ENCODE measurements at regions not wholly inside any gene's neighbourhood (a gene's known extent, or its start where the extent isn't known, plus 50 kb on each side); places are given as distances from the start of the nearest gene placed in this dataset.
"Not testable (repeated sequence)": the region's sequence is repeated elsewhere in the genome, so short reads cannot be mapped to it uniquely, and the experiment has no call there.

DNA sequence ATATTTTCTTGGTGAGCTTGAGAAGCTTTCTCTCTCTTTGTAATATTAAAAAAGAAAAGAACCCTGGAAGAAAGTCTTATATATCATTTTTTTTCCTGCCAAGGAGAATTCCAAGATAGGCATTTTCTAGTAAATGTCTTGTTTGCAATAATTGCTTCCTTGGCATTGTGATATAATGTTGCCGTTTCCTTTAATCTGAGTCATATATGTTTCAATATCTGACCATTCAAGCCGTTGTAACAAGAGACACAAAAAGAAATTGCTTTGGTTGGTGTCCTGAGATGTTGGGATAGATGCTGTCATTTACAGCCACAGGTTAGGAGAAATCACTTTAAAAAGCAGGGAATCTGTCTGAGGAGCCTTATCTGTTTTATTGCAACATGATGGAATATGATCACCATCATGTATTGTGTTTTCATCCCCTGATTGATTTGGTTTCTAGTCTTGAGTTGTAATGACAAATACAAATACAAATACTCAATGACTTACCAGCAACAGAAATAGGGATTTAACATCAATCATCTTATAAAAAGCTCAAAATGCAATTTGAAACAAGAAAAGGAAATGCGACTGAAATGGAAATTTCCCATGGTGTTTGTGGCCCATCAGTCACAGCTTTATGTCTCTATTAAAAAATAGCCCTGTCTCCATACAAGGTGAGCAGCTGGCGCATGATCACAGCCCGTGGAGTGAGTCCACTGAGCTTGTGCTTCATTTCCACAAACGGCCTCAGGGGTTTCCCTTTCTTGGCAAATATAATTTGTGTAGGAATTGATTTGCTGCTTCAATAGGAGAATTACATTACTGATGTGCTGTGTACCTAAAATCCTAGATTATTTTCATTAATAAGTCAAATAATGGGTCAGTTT is 250.1 kb upstream of the TRPC7 start:
- no peak for DNase-seq

DNA sequence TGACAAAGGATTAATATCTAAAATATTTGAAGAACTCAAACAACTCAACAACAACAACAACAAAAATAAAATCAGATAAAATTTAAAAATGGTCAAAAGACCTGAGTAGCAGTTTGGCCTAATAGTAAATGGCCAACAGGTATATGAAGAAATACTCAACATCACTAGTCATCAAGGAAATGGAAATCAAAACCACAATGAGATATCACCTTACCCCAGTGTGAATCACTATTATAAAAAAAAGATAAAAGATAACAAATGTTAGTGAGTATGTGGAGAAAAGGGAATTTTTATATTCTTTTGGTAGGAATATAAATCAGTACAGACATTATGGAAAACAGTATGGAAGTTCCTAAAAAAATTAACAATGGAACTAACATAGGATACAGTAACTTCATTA is 247.9 kb upstream of the TRPC7 start:
- DNase-seq: no peak

DNA sequence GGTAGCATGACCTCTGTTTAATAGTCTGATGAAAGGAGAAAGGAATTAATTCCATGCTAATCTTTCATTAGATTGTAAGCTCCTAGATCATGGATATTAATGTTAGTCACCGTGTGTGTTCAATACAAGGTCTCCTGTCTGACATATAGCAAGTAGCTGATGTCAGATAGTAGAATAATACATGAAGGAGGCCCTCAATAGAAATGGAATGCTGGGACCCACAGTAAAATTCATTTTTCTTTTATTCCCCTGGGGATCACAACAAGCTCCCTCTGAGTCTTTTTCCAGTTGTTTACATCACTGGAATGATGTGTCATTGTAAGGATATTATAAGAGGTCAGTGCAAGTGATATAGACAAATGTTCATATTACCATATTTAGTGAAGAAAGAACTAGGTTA is 240.3 kb upstream of the TRPC7 start:
- DNase-seq: no peak

DNA sequence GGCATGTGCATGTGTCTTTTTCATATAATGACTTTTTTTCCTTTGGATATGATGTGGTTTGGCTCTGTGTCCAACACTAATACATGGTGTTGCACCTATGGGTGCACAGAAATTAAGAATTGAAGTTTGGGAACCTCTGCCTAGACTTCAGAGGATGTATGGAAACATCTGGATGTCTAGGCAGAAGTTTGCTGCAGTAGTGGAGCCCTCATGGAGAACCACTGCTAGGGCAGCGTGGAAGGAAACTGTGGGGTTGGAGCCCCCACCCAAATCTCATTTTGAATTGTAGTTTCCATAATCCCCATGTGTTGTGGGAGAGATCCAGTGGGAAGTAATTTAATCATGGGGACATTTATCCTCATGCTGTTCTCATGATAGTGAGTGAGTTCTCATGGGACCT is 235.0 kb upstream of the TRPC7 start:
- no peak for DNase-seq

DNA sequence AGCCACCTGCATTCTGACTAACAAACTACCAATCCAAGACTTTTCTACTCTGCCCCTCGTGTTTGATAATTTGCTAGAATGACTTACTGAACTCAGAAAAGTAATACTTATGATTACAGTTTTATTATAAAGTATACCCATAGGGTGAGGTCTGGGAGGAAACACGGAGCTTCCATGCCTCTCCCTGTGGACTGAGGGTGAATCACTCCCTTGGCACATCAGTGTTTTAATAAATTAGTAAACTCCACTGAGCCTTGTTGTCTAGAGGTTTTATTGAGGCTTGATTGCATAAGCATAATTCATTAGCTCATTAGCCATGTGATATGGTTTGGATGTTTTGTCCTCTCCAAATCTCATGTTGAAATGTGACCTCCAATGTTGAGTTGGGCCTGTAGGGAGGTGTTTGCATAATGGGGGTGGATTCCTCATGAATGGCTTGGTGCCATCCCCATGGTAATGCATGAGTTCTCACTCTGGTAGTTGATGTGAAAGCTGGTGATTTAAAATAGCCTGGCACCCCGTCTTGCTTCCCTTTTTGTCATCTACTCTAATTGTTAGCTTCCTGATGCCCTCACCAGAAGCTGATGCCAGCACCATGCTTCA is 233.6 kb upstream of the TRPC7 start:
- no peak for DNase-seq

DNA sequence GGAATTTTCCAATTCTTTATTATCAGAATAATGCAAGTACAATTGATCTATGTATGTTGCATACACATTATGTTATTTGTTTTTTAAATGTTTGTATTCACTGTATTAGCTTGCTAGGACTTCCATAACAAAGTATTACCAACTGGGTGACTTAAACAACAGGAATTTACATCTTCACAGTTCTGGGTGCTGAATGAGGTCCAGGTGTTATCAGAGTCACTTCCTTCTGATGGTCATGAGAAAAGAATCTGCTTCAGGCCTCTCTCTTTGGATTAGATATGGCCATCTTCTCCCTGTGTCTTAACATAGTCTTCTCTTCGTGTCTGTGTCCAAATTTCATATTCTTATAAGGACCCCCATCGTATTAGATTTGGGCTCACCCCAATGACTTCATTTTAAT is 229.1 kb upstream of the TRPC7 start:
- no peak for DNase-seq

DNA sequence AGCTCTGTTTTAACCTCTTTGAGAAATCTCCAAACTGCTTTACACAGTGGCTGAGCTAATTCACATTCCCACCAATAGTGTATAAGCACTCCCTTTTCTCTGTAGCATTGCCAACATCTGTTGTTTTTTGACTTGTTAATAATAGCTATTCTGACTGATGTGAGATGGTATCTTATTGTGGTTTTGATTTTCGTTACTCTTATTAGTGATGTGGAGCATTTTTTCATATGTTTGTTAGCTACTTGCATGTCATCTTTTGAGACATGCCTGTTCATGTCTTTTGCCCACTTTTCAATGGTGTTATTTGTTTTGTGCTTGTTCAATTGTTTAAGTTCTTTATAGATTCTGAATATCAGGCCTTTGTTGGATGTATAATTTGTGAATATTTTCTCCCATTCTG is 225.2 kb upstream of the TRPC7 start:
- DNase-seq: no peak

DNA sequence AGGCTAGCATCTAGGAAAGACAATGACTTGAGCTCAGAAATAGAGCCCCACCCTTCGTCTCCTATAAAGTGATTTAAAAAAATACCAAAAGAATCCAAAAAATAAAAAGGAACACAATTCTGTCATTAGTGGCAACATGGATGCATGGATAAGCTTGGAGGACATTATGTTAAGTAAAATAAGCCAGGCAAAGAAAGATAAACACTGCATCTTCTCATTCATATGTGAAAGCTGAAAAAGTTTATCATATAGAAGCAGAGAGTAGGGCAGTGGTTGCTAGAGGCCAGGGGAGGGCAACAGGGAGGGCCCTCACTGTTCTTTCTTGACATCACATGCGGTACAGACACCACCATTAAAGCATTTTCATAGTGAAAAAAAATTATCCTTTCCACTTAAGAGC is 220.9 kb upstream of the TRPC7 start:
- no peak for DNase-seq

DNA sequence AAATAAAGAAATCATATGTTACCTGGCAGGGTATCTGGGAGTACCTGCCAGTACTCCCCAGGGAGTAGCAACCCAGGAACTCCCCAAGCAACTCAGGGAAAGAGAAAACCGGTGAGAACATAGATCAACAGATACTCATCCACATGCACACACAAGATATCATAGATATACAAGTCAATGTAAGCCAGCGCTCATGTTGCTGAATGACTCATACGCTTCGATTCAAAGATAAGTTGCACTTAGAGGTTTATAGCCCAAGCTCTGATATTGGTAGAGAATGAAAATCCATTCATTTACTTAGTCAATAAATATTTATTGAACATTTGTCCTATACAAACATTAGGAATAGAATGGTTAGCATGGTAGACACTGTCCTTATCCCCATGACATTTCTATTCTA is 219.1 kb upstream of the TRPC7 start:
- no peak for DNase-seq

DNA sequence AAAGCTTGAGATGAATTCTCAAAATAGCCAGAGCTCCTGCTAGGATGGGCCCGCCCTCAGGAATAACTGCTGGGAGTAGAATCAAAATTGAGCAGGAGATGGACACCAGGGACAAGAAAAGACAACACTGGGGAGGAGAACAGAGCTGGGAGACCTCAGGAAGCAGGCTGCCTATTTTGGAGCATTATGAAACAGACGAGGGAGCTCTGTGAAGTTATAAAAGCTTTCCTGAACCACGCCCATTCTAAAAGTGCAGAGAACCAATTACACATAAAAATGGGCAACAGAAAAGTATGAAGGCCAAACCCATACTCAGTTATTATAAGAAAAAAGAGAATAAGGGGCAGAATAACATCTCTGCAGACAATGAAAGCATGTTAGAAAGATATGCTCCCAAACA is 213.9 kb upstream of the TRPC7 start:
- DNase-seq: no peak

DNA sequence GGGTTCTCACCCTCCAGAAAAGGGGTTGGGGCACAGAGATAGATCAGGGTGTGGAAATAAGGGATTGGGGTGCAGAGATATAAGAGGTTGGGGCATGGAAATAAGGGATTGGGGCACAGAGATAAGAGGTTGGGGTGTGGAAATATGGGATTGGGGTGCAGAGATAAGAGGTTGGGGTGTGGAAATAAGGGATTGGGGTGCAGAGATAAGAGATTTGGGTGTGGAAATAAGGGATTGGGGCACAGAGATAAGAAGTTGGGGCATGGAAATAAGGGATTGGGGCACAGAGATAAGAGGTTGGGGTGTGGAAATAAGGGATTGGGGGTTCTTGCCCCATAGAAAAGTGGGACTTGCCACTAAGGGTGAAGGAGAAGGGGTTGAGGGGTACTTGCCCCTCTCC is 204.5 kb upstream of the TRPC7 start:
- DNase-seq: not testable (repeated sequence)

DNA sequence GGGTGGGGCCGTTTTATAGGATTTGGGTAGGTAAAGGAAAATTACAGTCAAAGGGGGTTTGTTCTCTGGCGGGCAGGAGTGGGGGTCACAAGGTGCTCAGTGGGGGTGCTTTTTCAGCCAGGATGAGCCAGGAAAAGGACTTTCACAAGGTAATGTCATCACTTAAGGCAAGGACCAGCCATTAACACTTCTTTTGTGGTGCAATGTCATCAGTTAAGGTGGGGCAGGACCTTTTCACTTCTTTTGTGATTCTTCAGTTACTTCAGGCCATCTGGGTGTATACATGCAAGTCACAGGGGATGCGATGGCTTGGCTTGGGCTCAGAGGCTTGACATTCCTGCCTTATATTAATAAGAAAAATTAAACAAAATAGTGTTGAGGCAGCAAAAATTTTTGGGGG is 200.1 kb upstream of the TRPC7 start:
- not testable (repeated sequence) for DNase-seq

DNA sequence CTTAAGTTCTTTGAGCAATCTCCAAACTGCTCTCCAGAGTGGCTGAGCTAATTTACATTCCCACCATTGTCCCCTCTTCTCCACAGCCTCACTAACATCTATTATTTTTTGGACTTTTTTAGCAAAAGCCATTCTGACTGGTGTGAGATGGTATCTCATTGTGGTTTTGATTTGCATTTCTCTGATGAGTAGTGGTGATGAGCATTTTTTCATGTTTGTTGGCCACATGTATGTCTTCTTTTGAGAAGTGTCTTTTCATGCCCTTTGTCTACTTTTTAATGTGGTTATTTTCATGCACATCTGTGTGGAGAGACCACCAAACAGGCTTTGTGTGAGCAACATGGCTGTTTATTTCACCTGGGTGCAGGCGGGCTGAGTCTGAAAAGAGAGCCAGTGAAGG is 199.7 kb upstream of the TRPC7 start:
- DNase-seq: not testable (repeated sequence)

DNA sequence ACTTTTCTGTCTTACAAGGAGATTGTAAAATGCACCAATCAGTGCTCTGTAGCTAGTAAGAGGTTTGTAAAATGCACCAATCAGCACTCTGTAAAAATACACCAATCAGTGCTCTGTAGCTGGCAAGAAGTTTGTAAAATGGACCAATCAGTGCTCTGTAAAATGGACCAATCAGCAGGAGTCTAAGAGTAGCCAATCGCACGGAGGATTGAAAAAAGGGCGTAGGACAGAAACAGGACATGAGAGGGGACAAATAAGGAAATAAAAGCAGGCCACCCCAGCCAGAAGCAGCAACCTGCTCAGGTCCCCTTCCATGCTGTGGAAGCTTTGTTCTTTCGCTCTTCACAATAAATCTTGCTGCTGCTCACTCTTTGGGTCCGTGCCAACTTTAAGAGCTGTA is 199.1 kb upstream of the TRPC7 start:
- not testable (repeated sequence) for DNase-seq

DNA sequence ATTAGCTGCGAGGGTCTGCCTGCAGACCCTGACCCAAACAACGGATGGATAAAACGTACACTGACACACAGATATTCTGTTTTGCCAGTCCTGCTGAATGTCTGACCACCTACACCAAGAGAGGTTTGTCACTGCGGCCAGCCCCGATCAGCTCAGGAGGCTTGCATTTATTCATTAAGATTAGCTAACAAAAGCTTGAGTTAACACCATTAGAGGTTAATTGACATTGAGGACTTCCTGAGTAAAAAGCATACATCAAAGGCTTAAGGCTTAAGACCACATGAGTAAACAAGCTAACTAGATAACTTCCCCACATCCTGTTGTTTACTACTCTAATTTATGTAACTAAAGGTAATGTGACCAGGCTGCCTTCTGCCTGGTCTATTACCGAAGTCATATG is 198.1 kb upstream of the TRPC7 start:
- no peak for DNase-seq

DNA sequence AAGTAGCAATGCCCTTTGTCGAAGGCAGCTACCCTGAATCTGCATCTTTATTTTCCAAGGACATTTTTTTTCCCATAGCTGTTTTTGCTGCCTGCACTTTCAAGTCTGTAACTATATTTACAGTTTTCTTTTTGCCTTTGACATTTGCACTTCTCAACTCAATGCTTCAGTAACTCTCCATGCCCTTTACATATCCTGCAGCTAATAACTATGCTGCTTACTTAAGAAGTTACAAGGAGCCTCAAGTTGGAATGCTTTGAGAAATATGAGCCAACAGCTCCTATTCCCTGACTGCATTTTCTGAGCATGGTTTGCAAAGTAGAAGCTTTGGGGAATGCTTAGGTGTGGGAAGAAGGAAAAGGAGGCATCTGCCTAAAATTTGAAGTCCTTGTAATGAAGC is 194.8 kb upstream of the TRPC7 start:
- DNase-seq: no peak

DNA sequence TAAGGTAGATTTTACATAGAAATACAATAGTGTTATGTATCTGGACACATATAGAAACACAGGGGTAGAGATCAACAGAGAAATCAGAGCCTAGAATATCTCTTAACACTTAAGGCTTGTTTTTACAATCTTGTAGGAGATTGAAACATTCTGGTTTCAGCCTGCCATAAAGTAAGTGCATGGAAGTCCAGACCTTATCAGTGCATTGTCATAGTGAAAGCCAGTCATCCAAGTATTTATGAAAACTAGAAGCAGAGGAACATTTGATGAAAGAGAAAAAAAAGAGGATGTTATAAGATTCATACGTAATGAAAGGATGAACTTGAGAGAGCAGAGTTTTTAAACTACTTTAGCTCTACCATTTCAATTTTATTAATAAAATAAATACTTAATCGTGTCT is 194.3 kb upstream of the TRPC7 start:
- no peak for DNase-seq

DNA sequence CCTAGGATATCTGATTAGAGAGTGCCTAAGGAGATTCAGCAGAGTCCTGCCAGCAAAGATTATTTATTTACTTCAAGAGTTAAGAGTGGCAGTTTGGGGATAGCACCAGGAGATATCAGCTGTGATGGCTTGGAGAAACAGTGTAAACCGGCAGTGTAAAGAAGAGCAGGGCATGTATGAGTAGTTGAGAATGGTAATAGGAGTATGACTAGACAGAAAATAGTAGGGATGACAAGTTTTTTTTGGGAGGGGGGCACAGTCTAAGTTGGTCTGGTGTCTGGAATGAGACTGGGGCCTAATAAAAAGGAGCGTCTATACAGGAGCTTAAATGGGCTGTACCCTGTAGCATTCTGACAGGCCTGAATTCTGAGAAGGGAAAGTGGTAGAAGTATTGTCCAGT is 181.8 kb upstream of the TRPC7 start:
- not testable (repeated sequence) for DNase-seq

DNA sequence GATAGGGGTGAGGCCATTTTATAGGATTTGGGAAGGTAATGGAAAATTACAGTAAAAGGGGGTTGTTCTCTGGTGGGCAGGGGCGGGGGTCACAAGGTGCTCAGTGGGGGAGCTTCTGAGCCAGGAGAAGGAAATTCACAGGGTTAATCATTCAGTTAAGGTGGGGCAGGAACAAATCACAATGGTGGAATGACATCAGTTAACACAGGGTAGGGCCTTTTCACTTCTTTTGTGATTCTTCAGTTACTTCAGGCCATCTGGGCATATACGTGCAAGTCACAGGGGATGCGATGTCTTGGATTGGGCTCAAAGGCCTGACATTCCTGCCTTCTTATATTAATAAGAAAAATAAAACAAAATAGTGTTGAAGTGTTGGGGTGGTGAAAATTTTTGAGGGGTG is 181.1 kb upstream of the TRPC7 start:
- not testable (repeated sequence) for DNase-seq

DNA sequence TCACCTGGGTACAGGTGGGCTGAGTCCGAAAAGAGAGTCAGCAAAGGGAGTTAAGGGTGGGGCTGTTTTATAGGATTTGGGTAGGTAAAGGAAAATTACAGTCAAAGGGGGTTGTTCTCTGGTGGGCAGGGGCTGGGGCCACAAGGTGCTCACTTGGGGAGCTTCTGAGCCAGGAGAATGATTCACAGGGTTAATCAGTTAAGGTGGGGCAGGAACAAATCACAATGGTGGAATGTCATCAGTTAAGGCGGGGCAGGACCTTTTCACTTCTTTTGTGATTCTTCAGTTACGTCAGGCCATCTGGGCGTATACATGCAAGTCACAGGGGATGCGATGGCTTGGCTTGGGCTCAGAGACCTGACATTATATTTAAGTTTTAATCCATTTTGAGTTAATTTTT is 179.7 kb upstream of the TRPC7 start:
- not testable (repeated sequence) for DNase-seq

DNA sequence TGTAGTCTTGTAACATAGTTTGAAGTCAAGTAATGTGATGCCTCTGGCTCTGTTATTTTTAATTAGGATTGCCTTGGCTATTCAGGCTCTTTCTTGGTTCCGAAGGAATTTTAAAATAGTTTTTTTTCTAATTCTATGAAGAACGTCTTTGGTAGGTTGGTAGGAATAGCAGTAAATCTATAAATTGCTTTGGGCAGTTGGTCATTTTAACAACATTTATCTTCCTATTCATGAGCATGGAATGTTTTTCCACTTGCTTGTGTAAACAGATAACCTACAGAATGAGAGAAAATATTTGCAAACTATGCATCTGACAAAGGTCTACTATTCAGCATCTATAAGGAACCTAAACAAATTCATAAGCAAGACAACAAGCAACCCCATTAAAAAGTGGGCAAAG is 173.2 kb upstream of the TRPC7 start:
- DNase-seq: no peak

DNA sequence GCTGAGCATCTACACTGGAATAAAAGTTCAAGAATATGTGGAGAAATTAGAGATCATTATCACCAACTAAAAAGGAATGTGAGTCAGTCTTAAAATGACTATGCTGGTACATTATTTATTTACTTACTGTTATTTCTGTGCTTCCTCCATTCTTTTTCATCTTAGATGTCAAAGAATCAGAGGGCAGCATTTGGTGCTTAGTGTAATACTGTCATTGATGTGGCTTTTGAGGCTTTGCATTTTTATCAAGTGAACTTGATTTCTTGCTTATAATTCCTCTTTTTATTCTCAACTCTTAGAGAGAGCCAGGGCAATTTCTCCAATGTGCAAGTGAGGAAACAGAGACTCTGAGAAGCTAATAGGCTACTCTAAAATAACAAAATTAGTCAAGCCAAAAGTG is 163.7 kb upstream of the TRPC7 start:
- DNase-seq: no peak

DNA sequence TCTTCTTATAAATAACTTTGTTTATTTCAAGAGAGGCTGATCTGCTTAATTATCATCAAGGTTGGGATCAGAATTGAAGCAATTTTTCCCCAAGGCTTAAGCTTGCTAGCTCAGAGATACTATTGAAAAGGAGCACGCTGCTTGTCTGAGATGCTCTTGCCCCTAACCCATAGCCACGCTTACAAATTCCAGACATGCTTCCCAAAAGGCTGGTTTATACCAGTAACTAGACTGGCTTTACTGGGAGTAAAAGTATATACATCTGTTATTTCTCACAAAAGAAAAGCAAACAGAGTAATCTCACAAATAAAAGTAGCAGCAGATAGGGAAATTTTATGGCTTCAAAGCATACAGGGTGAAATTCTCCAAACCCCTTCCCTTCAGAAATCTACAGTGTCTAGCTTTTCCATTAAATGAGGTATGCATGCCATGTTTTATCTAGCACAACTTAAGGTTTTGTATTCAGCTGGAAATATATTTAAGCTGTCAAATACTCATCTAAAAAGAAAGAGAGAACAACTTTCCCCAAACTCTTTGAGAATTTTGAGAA is 163.2 kb upstream of the TRPC7 start:
- DNase-seq: no peak

DNA sequence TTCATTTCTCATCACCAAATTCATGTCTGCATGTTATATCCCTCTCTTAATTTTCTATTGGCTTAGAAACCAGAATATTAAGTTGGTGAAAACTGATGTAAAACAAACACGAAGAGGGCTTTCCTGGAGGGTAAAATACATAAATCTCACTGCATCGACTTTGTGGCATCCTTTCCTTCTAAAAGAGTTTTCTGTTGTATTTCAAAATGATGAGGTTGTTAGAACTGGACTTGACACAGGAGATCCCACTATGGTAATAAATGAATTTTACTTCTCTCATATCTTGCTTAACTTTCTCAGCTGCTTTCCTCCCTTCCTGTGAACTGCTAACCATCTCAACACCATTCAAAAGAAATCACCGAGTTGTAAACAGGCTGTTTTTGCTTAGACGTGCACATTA is 162.0 kb upstream of the TRPC7 start:
- no peak for DNase-seq

DNA sequence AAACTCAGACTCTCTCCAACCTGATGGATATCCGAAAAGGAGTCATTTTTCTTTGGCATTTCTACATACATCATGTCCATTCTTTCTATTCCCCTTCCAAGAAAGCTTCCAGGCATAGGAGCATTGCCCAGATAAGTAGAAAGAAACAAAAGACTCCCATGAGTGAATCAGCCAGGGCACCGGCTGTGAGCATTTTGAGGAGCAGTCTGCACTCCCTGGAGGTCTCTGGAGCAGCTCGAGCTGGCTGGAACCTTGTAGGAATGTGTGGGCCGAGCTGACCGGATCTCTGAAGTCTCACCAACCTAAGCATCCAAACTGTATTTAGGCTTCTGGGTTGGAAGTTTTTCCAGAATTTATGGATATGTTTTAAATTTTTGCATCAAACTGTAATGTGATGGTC is 161.4 kb upstream of the TRPC7 start:
- DNase-seq: no peak

All from amniotic stem cell (primary cell).